ENCODE measurements at regions not wholly inside any gene's neighbourhood (a gene's known extent, or its start where the extent isn't known, plus 50 kb on each side); places are given as distances from the start of the nearest gene placed in this dataset.

DNA sequence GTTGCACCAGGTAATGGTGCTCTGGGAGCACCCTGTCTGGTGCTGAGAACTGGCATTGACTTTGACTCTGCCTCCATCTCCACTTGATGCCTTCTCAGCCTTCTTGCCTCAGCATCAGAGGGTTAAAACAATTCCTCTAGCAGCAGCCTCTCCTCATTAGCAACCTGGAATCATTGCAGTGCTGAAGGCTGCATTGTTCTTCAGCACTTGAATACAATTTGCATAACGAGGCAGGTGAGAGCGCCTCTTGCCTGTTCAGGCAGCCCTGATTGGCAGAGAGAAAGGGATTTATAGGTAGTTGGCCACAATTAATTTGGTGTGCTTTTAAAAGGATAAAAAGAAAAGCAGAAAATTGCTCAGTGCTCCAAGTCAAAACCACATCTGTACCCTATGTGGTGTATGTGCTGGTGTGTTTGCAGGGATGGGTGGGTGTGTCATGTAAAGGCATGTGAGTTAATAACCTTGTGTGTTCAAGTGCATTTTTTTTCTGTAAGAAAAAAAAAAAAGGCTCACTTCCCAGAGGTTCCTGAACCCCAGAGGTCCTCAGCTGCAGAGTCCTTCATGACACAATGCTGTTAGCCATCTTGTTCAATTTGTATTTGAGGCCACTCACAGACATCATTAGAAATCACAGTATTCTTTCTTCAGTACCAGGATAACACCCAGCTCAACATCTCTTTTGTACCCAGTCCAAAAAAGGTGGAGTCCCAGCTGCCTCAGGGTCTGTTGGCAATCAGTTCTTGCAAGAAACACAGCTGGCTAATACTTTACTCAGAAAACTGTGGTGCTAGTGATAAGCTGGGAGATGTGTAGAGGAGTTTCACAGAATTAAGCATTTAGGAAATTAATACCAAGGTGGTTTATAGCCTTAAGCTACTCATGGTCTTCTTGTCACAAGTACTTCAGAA lies 385.6 kb downstream of the GRIN2B start:
- no peak for DNase-seq (ENCODE audit: low read depth)

DNA sequence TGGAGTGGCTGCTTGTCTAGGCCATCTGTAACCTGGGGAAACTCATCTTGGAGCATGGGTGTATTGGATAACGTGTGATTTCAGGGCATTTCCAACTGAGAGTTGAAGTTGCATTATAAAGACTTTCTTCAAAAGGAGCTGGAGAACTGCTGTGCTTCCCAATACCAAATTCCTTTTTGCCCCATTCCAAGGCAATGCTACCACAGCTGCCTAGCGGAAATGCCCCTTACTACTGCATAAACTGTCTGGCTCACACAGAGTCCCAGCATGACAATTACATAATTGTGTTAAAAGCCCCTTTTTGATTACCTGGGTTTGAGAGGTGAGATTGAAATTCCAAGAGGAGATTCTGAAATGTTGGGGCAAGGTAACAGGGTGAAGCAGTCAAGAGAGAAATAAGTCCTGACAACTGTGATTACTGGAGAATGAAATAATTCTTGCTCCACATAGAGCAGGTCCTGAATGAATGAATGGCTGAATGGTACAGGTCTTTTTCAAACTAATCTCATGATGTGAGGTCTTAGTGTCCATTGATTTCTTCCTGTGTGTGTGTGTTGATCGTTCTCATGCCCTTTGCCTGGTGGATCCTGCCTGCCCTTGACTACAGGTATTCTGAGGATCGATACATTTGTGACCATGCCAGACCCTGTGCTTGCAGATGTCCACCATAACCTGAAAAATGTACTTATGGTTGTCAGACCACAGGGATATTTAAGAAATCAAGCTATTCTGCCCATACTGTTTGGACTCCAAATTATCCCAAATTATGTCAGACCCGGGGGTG lies 386.5 kb downstream of the GRIN2B start:
- DNase-seq (ENCODE audit: low read depth): no peak

DNA sequence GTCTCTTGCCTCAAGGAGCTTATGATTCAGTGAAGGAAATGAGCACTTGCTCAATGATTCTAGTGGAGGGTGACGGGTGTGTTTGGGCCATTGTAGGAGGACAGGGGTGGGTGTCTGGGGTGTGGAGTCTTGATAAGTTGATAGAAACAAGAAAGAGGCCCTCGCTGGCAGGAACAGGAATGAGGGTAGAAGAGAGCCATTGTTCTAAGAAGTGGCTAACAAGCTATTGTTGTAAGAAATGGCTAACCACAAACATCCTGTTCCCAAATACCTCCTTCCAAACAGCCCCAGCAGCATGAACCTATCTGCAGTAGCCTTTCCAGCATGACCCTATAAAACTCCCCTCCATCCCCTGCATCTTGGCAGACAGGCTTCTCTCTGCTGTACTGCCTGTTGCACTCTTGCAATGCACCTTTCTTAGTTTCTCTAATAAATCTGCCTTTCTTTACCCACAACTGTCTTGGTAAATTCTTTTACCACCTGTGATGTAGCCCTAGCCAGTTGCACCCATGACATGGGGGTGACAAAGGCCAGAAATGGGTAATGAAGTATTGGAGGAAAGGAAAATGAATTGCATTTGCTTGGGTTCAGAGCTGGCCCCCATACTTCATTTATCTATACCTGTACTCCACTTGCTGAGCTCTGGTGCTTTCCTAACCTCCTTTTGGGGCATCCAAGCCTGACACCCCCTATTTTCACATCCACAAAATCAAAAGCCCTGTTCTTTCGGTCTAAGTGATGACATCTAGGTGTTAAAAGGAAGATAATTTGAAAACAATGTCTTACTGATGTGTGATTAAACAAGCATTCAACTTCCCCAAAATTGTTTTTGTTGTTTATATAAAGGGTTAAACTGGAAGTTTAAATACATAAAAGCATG lies 389.1 kb downstream of the GRIN2B start:
- DNase-seq (ENCODE audit: low read depth): no peak

DNA sequence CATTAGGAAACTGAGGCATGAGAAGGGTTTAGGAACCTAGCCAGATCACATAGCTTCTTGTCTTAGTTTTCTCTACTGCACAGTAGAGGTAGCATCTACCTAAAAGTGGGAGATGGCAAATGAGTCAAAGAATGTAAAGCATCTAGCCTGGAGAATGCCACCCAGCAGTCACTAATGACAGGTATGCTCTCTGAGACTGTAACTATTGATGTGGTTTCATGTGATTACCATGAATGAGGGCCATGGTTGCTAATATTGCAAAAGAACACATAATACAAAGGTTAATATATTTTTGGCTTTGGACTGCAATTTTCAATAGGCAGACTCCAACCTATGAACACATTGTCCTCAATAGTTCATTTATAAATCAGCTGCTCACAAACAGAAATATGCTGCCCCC lies 389.9 kb downstream of the GRIN2B start:
- DNase-seq (ENCODE audit: low read depth): no peak

DNA sequence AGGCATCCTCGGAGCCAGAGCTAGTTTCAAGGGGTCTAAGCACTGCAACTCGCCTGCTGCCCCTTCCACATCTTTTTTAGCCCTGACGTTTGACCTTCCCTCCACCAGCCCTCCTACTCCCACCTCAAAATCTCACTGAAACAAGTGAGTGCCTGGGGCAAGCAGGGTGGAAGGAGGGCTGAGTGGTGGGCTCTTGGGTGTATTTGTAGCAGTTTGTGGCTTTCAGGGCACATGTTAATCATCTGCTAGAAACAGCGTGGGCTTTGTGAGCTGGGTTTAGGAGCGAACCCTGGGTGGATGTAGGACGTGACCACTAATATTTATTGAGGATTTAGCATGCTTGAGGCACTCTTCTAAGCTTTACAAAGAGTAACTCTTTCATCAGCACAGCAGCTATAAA lies 390.3 kb downstream of the GRIN2B start:
- no peak for DNase-seq (ENCODE audit: low read depth)

DNA sequence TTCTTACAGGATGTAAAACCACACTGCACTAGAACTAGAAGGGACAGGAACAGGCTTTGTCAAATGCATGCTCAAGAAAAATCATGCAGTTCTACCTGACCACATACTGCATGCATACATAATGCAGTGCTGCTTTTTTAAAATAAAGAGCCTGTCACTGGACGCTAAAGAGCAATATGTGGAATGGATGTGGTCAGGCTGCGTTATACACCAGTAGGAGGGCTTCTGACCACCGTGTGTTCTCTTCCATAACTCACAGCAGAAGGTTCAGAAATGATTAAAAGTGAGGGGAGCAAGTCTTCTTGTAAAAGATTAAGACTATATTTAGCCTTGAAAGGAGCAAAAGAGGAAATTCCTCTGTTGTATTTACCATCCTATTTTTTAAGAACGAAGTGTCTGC lies 392.0 kb downstream of the EMP1 start:
- DNase-seq (ENCODE audit: low read depth): no peak

DNA sequence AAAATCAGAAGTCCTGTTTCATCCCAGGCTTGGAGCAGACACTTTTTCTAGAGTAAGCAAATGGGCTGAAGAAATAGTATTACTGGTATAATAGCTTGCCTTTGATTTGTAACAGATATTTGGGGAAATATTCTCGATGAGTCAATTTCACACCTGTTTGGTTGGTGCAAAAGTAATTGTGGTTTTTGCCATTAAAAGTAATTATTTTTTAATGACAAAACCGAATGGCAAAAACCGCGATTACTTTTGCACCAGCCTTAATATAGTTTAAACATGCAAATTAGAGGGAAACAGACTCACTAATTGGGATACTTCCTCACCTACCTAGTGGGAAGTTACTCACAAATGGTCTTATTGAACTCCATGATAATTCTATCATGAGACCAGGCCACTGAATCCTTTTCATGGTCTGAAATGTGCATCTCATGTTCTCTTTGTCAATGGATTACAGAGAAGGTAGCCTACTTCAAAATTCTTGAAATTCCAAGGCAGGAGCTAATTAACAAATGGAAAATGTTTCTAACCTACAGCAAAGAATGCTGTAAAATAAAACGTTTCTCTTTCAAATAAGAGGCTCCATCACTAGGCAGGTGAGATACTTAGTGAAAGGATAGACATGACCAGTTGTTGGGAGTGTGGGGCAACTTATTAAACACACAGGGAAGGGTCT lies 391.3 kb downstream of the EMP1 start:
- no peak for DNase-seq (ENCODE audit: low read depth)

DNA sequence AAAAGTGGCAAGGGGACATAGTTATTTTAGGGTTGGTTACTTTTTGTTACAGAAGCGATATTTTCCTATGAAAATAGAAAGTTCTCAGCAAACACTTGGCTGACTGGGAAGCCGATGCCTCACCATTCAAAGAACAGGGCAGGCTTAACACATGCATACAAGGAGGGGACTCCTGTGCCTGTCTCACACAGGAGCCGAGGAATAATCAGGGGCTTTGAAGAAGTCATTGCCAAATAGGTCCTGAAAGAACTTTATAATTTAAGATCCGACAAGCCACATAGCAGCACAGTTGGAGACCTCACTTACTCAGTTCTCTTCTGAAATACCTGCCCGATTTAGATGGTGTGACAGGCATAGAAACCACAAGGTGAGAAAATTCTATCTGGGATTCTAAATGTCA lies 389.8 kb downstream of the EMP1 start:
- no peak for DNase-seq (ENCODE audit: low read depth)

DNA sequence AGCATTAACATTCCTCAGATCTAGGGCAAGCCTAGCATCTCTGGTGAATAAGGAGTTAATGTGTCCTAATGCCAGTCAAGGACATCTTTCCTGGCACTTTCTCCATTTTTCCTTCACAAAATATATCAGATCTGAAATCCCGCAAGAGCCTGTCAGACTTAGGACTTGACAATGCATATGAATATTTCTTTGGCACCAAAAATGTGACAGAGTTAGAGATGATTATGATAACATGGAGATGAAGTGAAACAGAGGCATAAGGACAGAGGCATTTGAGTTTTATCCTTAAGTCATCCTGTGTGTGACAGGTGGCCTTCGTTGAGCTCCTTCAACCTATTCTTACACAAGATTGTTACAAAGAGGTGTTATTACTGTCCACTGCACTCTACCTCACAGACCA lies 388.0 kb downstream of the EMP1 start:
- no peak for DNase-seq (ENCODE audit: low read depth)

DNA sequence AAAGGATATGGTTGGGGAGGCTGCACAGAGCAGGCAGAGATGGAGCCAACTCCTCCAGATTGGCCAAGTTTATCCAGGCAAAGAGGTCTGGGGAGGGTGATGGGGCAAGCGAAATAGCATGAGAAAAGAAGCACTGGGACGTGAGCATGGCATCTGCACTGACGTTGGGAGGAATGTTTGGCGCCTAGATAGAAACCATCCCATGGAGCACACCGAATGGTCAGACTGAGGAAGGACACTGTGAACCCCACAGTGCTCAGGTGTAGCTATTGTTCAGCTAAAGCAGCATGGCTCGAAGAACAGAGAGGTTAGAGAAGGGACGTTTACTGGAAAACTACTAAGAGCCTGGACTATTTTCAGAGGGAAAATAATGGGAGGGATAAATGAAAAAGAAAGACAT lies 387.1 kb downstream of the EMP1 start:
- DNase-seq (ENCODE audit: low read depth): no peak

DNA sequence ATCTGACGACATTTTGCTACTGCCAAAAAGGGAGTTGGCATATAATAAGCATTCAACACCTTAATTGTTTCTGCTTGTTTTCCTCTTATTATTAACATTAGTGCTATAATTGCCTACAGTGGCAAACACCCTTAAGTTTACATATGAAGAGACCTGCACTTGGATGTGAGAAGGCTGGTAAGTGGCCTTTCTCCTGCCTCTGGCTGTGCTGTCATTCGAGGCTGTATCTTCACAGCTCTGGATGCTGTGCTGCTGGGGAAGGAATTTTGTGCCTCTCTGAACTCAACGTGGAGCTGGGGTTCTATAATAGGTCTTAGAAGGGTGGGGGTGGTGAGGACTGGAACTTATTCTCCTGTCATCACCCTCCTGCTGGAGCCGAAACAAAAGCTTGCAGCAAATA lies 385.9 kb downstream of the EMP1 start:
- no peak for DNase-seq (ENCODE audit: low read depth)

DNA sequence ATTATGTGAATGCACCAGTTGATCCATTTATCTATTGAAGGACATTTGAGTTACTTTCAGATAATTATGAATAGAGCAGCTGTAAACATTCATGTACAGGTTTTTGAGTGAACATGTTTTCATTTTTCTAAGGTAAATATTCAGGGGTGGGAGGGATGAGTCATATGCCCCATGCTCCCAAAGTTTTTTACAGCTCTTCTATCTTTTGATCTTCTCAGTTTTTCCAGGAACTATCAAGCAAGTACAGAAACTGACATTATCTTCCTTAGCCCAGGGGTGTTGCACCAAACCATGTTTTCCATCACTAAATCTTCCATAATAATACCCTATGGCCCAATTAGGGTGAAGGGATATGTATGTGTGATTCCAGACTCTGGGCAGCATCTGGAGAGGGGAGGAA lies 384.5 kb downstream of the EMP1 start:
- DNase-seq (ENCODE audit: low read depth): no peak

DNA sequence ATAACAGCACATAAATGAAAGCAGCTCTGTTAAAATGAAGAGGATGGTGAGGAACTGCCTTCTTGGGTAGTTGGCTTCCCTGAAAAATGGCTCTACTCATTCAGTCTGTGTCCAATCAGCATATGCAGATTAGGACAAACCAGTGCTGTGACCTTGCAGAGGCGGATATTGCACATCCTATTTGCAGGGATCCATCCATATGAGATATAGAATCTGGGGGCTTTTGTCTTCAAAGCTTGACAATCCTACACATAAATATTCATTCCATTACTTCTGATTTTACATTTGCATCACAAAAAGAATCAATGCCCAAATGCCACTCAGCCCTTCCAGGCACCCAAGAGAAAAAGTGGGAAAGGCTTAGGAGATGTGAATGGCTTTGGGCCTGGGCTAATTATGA lies 383.7 kb downstream of the EMP1 start:
- no peak for DNase-seq (ENCODE audit: low read depth)

DNA sequence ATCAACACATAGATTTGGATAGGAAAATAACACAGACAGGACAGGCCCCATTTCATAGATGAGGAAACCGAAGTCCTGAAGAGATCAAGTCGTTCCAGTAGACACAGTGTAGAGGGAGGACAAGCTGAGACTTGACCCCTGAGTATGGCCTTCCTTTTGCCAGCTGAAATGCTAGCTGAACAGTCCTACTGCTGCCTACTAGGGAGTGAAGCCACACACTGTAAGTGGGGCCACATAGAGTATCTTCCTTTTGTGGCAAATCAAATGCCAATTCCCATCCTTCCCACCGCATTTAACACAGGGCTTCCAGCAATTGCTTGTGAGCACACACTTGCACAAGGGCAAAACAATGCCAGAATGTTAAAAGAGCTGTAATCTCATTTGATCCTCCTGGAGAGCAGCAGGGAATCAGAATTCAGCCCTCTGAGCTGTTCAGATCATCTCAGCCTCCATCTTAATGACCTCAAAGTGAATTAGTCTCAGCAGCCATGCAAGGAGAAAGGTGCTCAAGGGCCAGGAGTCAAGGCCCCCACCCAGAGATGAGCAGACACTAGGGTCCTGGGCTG lies 380.5 kb downstream of the EMP1 start:
- no peak for DNase-seq (ENCODE audit: low read depth)

DNA sequence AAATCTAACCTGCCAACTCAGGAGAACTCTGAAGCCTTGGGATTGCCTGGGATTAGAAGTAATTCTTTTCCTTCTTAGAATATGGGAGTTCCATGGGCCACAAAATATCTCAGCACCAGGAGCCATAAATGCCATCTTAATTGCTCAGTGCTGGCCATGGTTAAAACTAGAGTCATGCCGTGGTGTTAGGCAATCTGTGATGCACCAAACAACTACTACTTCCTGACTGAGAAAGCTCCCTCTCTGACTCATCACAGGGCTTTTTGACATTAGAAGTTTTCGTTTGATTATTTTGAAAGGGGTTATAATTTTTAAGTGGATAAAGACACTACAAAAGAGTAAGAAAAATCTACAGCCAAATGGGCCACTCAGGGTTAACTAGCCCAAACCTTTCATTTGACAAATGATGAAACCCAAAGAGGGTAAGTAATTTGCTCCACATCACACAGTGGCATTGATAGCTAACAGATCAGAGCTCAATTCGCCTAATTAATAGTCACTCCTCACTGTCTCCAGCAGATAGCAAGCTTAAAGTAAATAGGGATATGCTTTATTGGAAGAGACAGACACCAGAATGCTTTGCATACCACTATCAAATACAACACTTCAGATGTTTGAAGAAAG lies 377.3 kb downstream of the EMP1 start:
- DNase-seq (ENCODE audit: low read depth): no peak

DNA sequence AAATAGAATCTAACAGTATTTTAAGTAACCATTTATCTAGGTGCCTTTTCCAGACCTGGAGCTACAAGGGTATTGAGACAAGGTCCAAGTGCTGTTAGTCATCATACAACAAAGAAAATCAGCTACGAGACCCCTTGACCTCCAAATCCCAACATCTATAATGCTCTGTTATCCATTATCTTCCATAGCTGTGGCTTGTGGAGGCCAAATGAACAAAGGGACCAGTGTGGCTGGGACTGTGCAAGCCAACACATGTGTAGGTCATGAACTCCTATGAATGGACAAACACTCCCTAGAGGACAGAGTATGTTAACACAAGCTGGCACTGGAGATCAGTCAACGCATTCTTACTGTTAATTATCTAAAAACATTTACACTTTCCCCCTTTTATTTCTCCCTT lies 374.5 kb downstream of the EMP1 start:
- DNase-seq (ENCODE audit: low read depth): no peak

DNA sequence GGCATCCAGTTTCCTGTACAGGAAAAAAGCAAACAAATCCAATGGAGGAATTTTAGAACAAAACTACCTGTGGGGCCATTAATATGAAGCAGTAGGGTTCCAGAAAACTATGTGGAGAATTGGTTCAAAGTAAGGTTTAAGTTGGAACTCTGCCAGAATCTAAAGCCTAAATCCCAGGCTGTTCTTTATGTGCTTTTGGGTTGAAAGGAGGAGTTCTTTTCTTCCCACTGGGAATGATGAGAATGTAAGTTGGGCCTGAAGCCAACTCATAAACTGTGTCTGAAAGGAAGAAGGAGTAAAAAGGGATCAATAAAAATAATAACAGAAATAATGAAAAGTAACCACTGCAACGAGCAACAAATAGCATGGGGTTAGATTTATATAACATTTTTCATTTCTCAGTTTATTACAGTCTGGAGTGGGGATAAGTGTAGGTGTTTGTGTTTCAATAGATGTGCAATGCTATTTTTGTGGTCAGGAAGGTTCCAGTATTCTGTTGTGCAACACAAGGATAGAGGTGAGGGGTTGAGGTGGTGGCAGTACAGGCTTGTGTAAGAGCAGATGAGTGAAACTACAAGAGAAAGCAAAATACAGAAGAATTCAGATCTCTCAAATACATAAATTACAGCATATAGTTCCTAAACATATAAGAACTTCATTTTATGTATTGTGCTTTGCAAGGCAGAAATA lies 373.6 kb downstream of the EMP1 start:
- DNase-seq (ENCODE audit: low read depth): no peak

DNA sequence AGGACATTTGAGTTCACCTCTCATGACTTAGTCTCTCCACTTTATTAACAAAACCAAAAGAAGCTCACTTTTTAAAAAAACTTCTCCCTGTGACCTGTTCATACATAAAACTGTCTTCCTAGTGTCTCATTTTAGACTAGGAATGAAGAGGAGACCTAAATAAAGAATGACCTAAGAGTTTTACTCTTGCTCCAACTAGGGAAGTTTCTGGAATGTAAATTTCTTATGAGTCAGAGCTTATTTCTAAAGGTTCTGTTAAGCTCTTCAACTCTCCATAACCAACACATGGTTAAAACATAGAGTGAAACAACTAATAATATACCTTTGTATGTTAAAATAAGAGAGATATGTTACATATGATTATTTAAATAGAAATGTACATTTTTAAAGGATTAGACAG lies 369.8 kb downstream of the EMP1 start:
- no peak for DNase-seq (ENCODE audit: low read depth)

DNA sequence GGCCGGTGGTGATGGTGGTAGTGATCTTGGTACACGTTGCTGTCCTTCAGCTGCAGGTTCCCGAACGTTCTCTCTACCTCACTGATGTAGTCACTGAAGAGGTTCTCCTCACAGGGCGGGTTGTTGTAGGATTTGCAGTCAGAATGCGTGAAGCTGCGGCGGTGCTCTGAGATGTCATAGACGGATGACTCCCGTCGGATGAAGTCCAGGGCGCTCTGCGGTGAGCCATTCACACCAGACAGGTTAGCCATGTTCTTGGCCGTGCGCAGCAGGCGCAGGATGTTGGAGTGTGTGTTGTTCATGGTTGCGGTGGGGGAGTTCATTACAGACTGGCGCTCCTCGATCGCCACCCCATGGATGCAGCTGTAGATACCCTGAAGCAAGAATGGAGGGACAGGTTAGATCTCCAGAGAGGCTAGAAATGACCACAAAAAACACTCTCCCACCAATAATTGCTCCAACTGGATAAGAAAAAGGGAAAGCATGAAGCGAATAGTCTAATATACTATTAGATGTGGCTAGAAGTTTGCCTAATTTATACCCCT lies 367.8 kb downstream of the EMP1 start:
- no peak for DNase-seq (ENCODE audit: low read depth)

DNA sequence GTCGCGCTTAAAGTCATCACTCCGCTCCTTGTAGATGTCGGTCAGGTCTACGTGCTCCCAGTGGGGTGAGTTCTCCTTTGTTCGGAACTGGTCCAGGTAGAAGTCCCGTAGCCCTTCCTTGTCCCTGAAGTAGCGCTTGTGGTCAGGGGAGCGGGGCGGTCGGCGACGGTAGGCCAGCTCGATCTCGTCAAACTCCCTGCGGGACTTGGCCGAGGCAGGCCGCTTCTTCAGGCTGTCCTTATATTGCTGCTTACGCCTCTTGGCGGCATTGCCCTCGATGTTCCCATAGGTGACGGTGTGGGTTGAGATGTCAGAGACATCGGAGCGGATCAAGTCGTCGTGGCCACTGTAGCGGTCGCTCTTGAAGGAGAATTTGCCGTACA lies 367.2 kb downstream of the EMP1 start:
- no peak for DNase-seq (ENCODE audit: low read depth)
